H9 (cell line): ENCODE measurements at regions not wholly inside any gene's neighbourhood (a gene's known extent, or its start where the extent isn't known, plus 50 kb on each side); places are given as distances from the start of the nearest gene placed in this dataset.

ENCODE experiments used
- DNase-seq: peaks from one replicate; pipeline ENCODE4 v3.0.0-alpha.2; 2017
- H2AFZ ChIP-seq: one replicate; pipeline ENCODE4 v1.6.1; 2013; ENCODE audit warnings: mild to moderate bottlenecking, low read length, control low read depth, moderate library complexity
- H2AK5ac ChIP-seq: 2 replicates; pipeline ENCODE4 v1.6.1; 2013; ENCODE audit warnings: low read length, control low read depth, mixed read lengths; ENCODE audit not compliant: insufficient read length
- H2BK120ac ChIP-seq: one replicate; pipeline ENCODE4 v1.6.1; 2013; ENCODE audit warnings: low read depth, mild to moderate bottlenecking, low read length, control low read depth, inconsistent platforms; ENCODE audit not compliant: poor library complexity, severe bottlenecking
- H2BK12ac ChIP-seq: 2 replicates; pipeline ENCODE4 v1.6.1; 2013; ENCODE audit warnings: low read length, control low read depth, mixed read lengths, low read depth; ENCODE audit not compliant: insufficient read length
- H2BK15ac ChIP-seq: 2 replicates; pipeline ENCODE4 v1.6.1; 2013; ENCODE audit warnings: low read depth, low read length, control low read depth
- H2BK20ac ChIP-seq: one replicate; pipeline ENCODE4 v1.6.1; 2013; ENCODE audit warnings: low read depth, mild to moderate bottlenecking, low read length, control low read depth, inconsistent platforms; ENCODE audit not compliant: poor library complexity, severe bottlenecking
- H2BK5ac ChIP-seq: 2 replicates; pipeline ENCODE4 v1.6.1; 2013; ENCODE audit warnings: low read length, control low read depth, mixed read lengths; ENCODE audit not compliant: insufficient read length
- H3K14ac ChIP-seq: 2 replicates; pipeline ENCODE4 v1.6.1; 2013; ENCODE audit warnings: low read length, control low read depth; ENCODE audit not compliant: insufficient read depth
- H3K18ac ChIP-seq: 2 replicates; pipeline ENCODE4 v1.6.1; 2013; ENCODE audit warnings: low read depth, mild to moderate bottlenecking, mixed read lengths, low read length, control low read depth; ENCODE audit not compliant: insufficient read length
- H3K23ac ChIP-seq: 2 replicates; pipeline ENCODE4 v1.6.1; 2013; ENCODE audit warnings: low read length, control low read depth, mixed read lengths, low read depth; ENCODE audit not compliant: insufficient read length
- H3K23me2 ChIP-seq: 2 replicates; pipeline ENCODE4 v1.6.1; 2013; ENCODE audit warnings: low read depth, mild to moderate bottlenecking, mixed read lengths, low read length, control low read depth; ENCODE audit not compliant: insufficient read length, poor library complexity, severe bottlenecking
- H3K27ac ChIP-seq: 2 replicates; pipeline ENCODE4 v1.5.1; 2013; ENCODE audit warnings: low read length, control low read depth, mixed read lengths, low read depth; ENCODE audit not compliant: insufficient read length
- H3K27me3 ChIP-seq: 2 replicates; pipeline ENCODE4 v1.6.1; 2013; ENCODE audit warnings: low read length, control low read depth, inconsistent platforms; ENCODE audit not compliant: insufficient read depth
- H3K4ac ChIP-seq: 2 replicates; pipeline ENCODE4 v1.6.1; 2013; ENCODE audit warnings: low read depth, mild to moderate bottlenecking, control low read depth, inconsistent platforms, low read length, moderate library complexity
- H3K4me1 ChIP-seq: 2 replicates; pipeline ENCODE4 v1.6.1; 2013; ENCODE audit warnings: low read length, control low read depth, inconsistent platforms; ENCODE audit not compliant: insufficient read depth
- H3K4me2 ChIP-seq: 2 replicates; pipeline ENCODE4 v1.6.1; 2013; ENCODE audit warnings: low read length, control low read depth, mixed read lengths; ENCODE audit not compliant: insufficient read length, insufficient read depth
- H3K56ac ChIP-seq: 2 replicates; pipeline ENCODE4 v1.6.1; 2013; ENCODE audit warnings: low read depth, mild to moderate bottlenecking, mixed read lengths, low read length, control low read depth; ENCODE audit not compliant: insufficient read length
- H3K79me1 ChIP-seq: 2 replicates; pipeline ENCODE4 v1.6.1; 2013; ENCODE audit warnings: low read depth, mild to moderate bottlenecking, moderate library complexity, low read length, control low read depth, inconsistent platforms; ENCODE audit not compliant: insufficient read depth, poor library complexity, severe bottlenecking
- H3K79me2 ChIP-seq: 2 replicates; pipeline ENCODE4 v1.6.1; 2013; ENCODE audit warnings: low read length, control low read depth, inconsistent platforms; ENCODE audit not compliant: insufficient read depth
- H3K9ac ChIP-seq: 2 replicates; pipeline ENCODE4 v1.6.1; 2013; ENCODE audit warnings: low read length, control low read depth, mixed read lengths; ENCODE audit not compliant: insufficient read length; ENCODE audit errors: extremely low read depth
- H3K9me3 ChIP-seq: one replicate; pipeline ENCODE4 v1.6.1; 2013; ENCODE audit warnings: low read depth, low read length, inconsistent platforms; ENCODE audit not compliant: control insufficient read depth
- H3T11ph ChIP-seq: one replicate; pipeline ENCODE4 v1.6.1; 2013; ENCODE audit warnings: mild to moderate bottlenecking, low read length, control low read depth, inconsistent platforms
- H4K20me1 ChIP-seq: one replicate; pipeline ENCODE4 v1.6.1; 2013; ENCODE audit not compliant: control insufficient read depth, insufficient read length, insufficient read depth
- H4K5ac ChIP-seq: 2 replicates; pipeline ENCODE4 v1.6.1; 2013; ENCODE audit warnings: low read depth, mild to moderate bottlenecking, mixed read lengths, low read length, control low read depth; ENCODE audit not compliant: insufficient read length
- H4K8ac ChIP-seq: replicated peaks from 2 replicates; pipeline ENCODE4 v1.6.1; 2013; ENCODE audit warnings: low read length, control low read depth, mixed read lengths, low read depth; ENCODE audit not compliant: insufficient read length
- H4K91ac ChIP-seq: 2 replicates; pipeline ENCODE4 v1.6.1; 2013; ENCODE audit warnings: low read depth, mild to moderate bottlenecking, moderate library complexity, mixed read lengths, low read length, control low read depth; ENCODE audit not compliant: insufficient read length
- H3K27ac Mint-ChIP-seq, 3 experiments: 2 replicates in 2 of 3; 3 replicates in 1 of 3; pipeline ENCODE4 v1.8.0; 2020 to 2021; ENCODE audit warnings: mixed read lengths in 3 of 3, mild to moderate bottlenecking in 1 of 3, moderate library complexity in 1 of 3
- H3K27me3 Mint-ChIP-seq: 2 replicates; pipeline ENCODE4 v1.8.0; 2021; ENCODE audit warnings: low read depth, mild to moderate bottlenecking, moderate library complexity, mixed read lengths
- H3K36me3 Mint-ChIP-seq, 3 experiments: 2 replicates in 2 of 3; 3 replicates in 1 of 3; pipeline ENCODE4 v1.8.0; 2020 to 2021; ENCODE audit warnings: low read depth in 3 of 3, mixed read lengths in 3 of 3; ENCODE audit not compliant: insufficient read depth in 1 of 3
- H3K4me1 Mint-ChIP-seq, 2 experiments: 2 replicates each; pipeline ENCODE4 v1.8.0; 2020; ENCODE audit warnings: mixed read lengths in 2 of 2
- H3K4me3 Mint-ChIP-seq, 2 experiments: 2 replicates in 1 of 2; 3 replicates in 1 of 2; pipeline ENCODE4 v1.8.0; 2020 to 2021; ENCODE audit warnings: mild to moderate bottlenecking in 2 of 2, mixed read lengths in 2 of 2, moderate library complexity in 1 of 2
- H3K9me3 Mint-ChIP-seq, 2 experiments: 2 replicates in 1 of 2; 3 replicates in 1 of 2; pipeline ENCODE4 v1.8.0; 2020; ENCODE audit warnings: mild to moderate bottlenecking in 2 of 2, mixed read lengths in 2 of 2, moderate library complexity in 1 of 2
- CTCF ChIP-seq: fragments of 200-600 bp; sonication (generic); conservative IDR thresholded peaks from 3 replicates; pipeline ENCODE4 v1.8.0; 2021; ENCODE audit warnings: antibody characterized with exemption, mild to moderate bottlenecking
- WGBS: extraction: QIAGEN DNeasy Blood & Tissue Kit; methylation state at CpG from one replicate; pipeline ENCODE4 v1.1.7; 2013; ENCODE audit warnings: missing lambda C conversion rate, low lambda C conversion rate, mixed read lengths; ENCODE audit not compliant: insufficient read length; ENCODE audit errors: extremely low coverage; 5-methylcytosine and 5-hydroxymethylcytosine counted together

- H3K27me3 Mint-ChIP-seq = peaks cover 10% of the 10 kb centered on the region
- WGBS = no CpG with 5 or more reads among the region's 6 CpGs
- TF ChIP-seq CTCF = no peak
Observed at GRCh38 chr10:117761695-117762094, 219.1 kb downstream of the EMX2 start.

More at GRCh38 chr10:117761695-117762094, 219.1 kb downstream of the EMX2 start:
- Histone ChIP-seq H2BK12ac (no peak overlapping the region), H2BK20ac (no peak overlapping the region), H3K4ac (no peak overlapping the region), H3K23ac (no peak overlapping the region), H3K18ac (no peak overlapping the region), H4K20me1 (no peaks in the 10 kb centered on the region), H3K4me1 (no peaks in the 10 kb centered on the region), H2BK120ac (no peak overlapping the region), H3K27me3 (no peaks in the 10 kb centered on the region), H2BK15ac (no peak overlapping the region), H2AFZ (no peak overlapping the region), H3K14ac (no peak overlapping the region; the same call in 1 of the 2 replicates), H4K91ac (no peak overlapping the region), H3T11ph (no peak overlapping the region), H3K27ac (no peak overlapping the region), H3K9ac (no peak overlapping the region), H3K4me2 (no peak overlapping the region), H3K9me3 (no peaks in the 10 kb centered on the region), H3K79me1 (no peaks in the 10 kb centered on the region), H2AK5ac (no peak overlapping the region), H3K79me2 (no peaks in the 10 kb centered on the region), H4K5ac (no peak overlapping the region), H3K56ac (no peak overlapping the region), H4K8ac (no peak overlapping the region), H3K23me2 (no peaks in the 10 kb centered on the region), H2BK5ac (no peak overlapping the region)
- no peak for DNase-seq
- no peak overlapping the region for H3K4me3 Mint-ChIP-seq
- H3K4me1 Mint-ChIP-seq = peaks cover 6 to 9% of the 10 kb centered on the region in 2 experiments
- no peak overlapping the region for H3K27ac Mint-ChIP-seq
- H3K9me3 Mint-ChIP-seq = no peaks in the 10 kb centered on the region
- H3K36me3 Mint-ChIP-seq = no peaks in the 10 kb centered on the region; a peak in 1 of 7 replicates
